Keratinocyte (primary cell): ENCODE measurements at regions not wholly inside any gene's neighbourhood (a gene's known extent, or its start where the extent isn't known, plus 50 kb on each side); places are given as distances from the start of the nearest gene placed in this dataset.

Experiments used
- DNase-seq: peaks from one replicate; pipeline ENCODE4 v3.0.0-alpha.2; 2011; ENCODE audit warnings: low read depth, missing footprints, low spot score
- FAIRE-seq: peaks from 2 replicates; lab custom pipeline; 2011; peaks lifted over from hg19 to GRCh38; lab: Jason Lieb, UNC
- H2AFZ ChIP-seq: 2 replicates; pipeline ENCODE4 v1.6.0; 2012; ENCODE audit warnings: low read length, control low read depth, inconsistent platforms; ENCODE audit not compliant: control insufficient read depth
- H3K27ac ChIP-seq: 2 replicates; pipeline ENCODE4 v1.5.1; 2011; ENCODE audit warnings: low read length; ENCODE audit not compliant: control insufficient read depth, insufficient read depth
- H3K27me3 ChIP-seq: 3 replicates; pipeline ENCODE4 v1.6.0; 2011; ENCODE audit warnings: low read length; ENCODE audit not compliant: control insufficient read depth, insufficient read depth; ENCODE audit errors: extremely low read depth
- H3K36me3 ChIP-seq, 2 experiments: 2 replicates in 1 of 2; 3 replicates in 1 of 2; pipeline ENCODE4 v1.5.1; 2011; ENCODE audit warnings: low read length in 2 of 2, mild to moderate bottlenecking in 1 of 2; ENCODE audit not compliant: control insufficient read depth in 2 of 2, insufficient read depth in 2 of 2; ENCODE audit errors: extremely low read depth in 1 of 2
- H3K4me1 ChIP-seq: 3 replicates; pipeline ENCODE4 v1.5.1; 2011; ENCODE audit warnings: low read length; ENCODE audit not compliant: control insufficient read depth, insufficient read depth; ENCODE audit errors: extremely low read depth
- H3K4me2 ChIP-seq: 3 replicates; pipeline ENCODE4 v1.6.0; 2011; ENCODE audit warnings: low read depth, low read length; ENCODE audit not compliant: control insufficient read depth, insufficient read depth; ENCODE audit errors: extremely low read depth
- H3K4me3 ChIP-seq, 3 experiments: fragments of 200-600 bp in 1 of 3; sonication (generic) in 1 of 3; 2 replicates in 2 of 3; 3 replicates in 1 of 3; pipeline ENCODE4 v1.5.1; 2011 to 2016; ENCODE audit warnings: low read length in 3 of 3, mild to moderate bottlenecking in 3 of 3, control low read depth in 2 of 3, inconsistent platforms in 1 of 3, low read depth in 1 of 3, mixed read lengths in 1 of 3, mixed run types in 1 of 3, moderate library complexity in 1 of 3; ENCODE audit not compliant: control insufficient read depth in 2 of 3, insufficient read depth in 2 of 3; ENCODE audit errors: extremely low read depth in 1 of 3
- H3K79me2 ChIP-seq: 2 replicates; pipeline ENCODE4 v1.6.0; 2012; ENCODE audit warnings: low read length; ENCODE audit not compliant: control insufficient read depth, insufficient read depth
- H3K9ac ChIP-seq: 3 replicates; pipeline ENCODE4 v1.6.0; 2011; ENCODE audit warnings: low read length; ENCODE audit not compliant: control insufficient read depth, insufficient read depth; ENCODE audit errors: extremely low read depth
- H3K9me1 ChIP-seq: 3 replicates; pipeline ENCODE4 v1.6.0; 2011; ENCODE audit warnings: low read length; ENCODE audit not compliant: control insufficient read depth, insufficient read depth; ENCODE audit errors: extremely low read depth
- H3K9me3 ChIP-seq: 2 replicates; pipeline ENCODE4 v1.5.1; 2012; ENCODE audit warnings: low read depth, low read length; ENCODE audit not compliant: control insufficient read depth
- H4K20me1 ChIP-seq: 3 replicates; pipeline ENCODE4 v1.6.0; 2011; ENCODE audit warnings: low read length; ENCODE audit not compliant: control insufficient read depth, insufficient read depth; ENCODE audit errors: extremely low read depth
- CTCF ChIP-seq, 3 experiments: IDR thresholded peaks in 1 of 3; conservative IDR thresholded peaks in 1 of 3; optimal IDR thresholded peaks in 1 of 3; 2 replicates in 2 of 3; 3 replicates in 1 of 3; pipeline versions ENCODE3 to v1.5.1; 2011; ENCODE audit warnings: low read length in 3 of 3, mild to moderate bottlenecking in 3 of 3, moderate library complexity in 2 of 3, control low read depth in 1 of 3, inconsistent platforms in 1 of 3; ENCODE audit not compliant: insufficient read depth in 2 of 3; ENCODE audit errors: extremely low read depth in 1 of 3
- EZH2 ChIP-seq: IDR thresholded peaks from one replicate; pipeline ENCODE4 v1.6.1; 2012; ENCODE audit warnings: inconsistent platforms, mild to moderate bottlenecking, low read length, moderate library complexity
- dilution Hi-C: fragments of 300-500 bp; cut with MboI; formaldehyde crosslinking; loops from one replicate; pipeline ENCODE4 v1.7.0; 2020; ENCODE audit warnings: low sequenced_read_pairs; ENCODE audit not compliant: extremely low pct_ligation_motif_present

GRCh38 chr15:88727439-88727838, 75.8 kb upstream of the ACAN start:
- Histone ChIP-seq H3K4me3 (no peak overlapping the region), H3K9me3 (no peaks in the 10 kb centered on the region), H3K9me1 (no peaks in the 10 kb centered on the region), H3K27me3 (no peaks in the 10 kb centered on the region), H3K36me3 (no peaks in the 10 kb centered on the region), H3K4me1 (no peaks in the 10 kb centered on the region), H2AFZ (no peak overlapping the region), H3K27ac (no peak overlapping the region), H3K4me2 (no peak overlapping the region), H3K9ac (no peak overlapping the region), H3K79me2 (no peaks in the 10 kb centered on the region), H4K20me1 (no peaks in the 10 kb centered on the region)
- TF ChIP-seq EZH2 (no peak), CTCF (optimal IDR thresholded peaks at IDR 0.05 in 1 of 3, IDR thresholded peaks at IDR 0.05 in 1 of 3, conservative IDR thresholded peaks at IDR 0.05 in 1 of 3; ENCODE audit: extremely low read depth in 1 of 3, insufficient read depth in 2 of 3, low read length in 3 of 3) (no peak)
- no peak for DNase-seq
- dilution Hi-C loops = no loop called here
- no peak for FAIRE-seq

DNA sequence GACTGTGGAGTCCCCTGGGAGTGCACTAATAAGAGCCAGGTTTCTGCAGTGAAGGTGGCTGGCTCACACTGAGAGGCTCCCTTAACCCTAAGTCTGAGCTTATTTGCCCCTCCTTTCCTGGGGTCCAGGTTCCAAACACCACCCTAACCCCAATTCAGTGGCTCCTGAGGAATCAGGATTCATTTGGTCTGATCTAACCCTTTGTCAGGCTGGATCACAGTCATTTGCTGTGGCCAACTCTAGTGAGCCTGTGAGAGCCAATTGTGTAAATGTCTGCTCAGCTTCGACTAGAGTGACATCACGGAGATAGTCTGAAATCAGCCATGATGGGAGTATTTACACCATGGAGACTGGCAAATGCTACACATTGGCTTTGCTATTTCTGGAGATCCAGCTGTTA, 73.7 kb upstream of the ACAN start:
- no peak overlapping the region for H3K9ac ChIP-seq
- TF ChIP-seq CTCF (optimal IDR thresholded peaks at IDR 0.05 in 1 of 3, IDR thresholded peaks at IDR 0.05 in 1 of 3, conservative IDR thresholded peaks at IDR 0.05 in 1 of 3; ENCODE audit: extremely low read depth in 1 of 3, insufficient read depth in 2 of 3, low read length in 3 of 3) (no peak), EZH2 (no peak)
- H3K4me1 ChIP-seq = no peaks in the 10 kb centered on the region
- H3K27ac ChIP-seq = no peak overlapping the region
- no peak for FAIRE-seq
- no peaks in the 10 kb centered on the region for H3K79me2 ChIP-seq
- H2AFZ ChIP-seq = no peak overlapping the region
- H4K20me1 ChIP-seq = no peaks in the 10 kb centered on the region
- H3K36me3 ChIP-seq = no peaks in the 10 kb centered on the region
- no peaks in the 10 kb centered on the region for H3K27me3 ChIP-seq
- no peaks in the 10 kb centered on the region for H3K9me3 ChIP-seq
- DNase-seq = no peak
- no peaks in the 10 kb centered on the region for H3K9me1 ChIP-seq
- H3K4me3 ChIP-seq = no peak overlapping the region
- dilution Hi-C loops = no loop called here
- H3K4me2 ChIP-seq = no peak overlapping the region
